OCI-LY3 (cell line): ENCODE measurements at regions not wholly inside any gene's neighbourhood (a gene's known extent, or its start where the extent isn't known, plus 50 kb on each side); places are given as distances from the start of the nearest gene placed in this dataset.

ENCODE experiments used
- EZH2phosphoT487 ChIP-seq: fragments of 200-600 bp; shearing (Covaris generic); IDR thresholded peaks from 2 replicates; pipeline ENCODE4 v1.6.1; 2018; ENCODE audit warnings: antibody characterized with exemption, mixed run types, low read depth
- TF ChIP-seq, protein P1 (sequence below): fragments of 200-600, 300-600 bp; sonication (generic); IDR thresholded peaks from 2 replicates; pipeline ENCODE4 v1.5.1; 2014; ENCODE audit warnings: antibody characterized with exemption, low read length, low read depth

DNA sequence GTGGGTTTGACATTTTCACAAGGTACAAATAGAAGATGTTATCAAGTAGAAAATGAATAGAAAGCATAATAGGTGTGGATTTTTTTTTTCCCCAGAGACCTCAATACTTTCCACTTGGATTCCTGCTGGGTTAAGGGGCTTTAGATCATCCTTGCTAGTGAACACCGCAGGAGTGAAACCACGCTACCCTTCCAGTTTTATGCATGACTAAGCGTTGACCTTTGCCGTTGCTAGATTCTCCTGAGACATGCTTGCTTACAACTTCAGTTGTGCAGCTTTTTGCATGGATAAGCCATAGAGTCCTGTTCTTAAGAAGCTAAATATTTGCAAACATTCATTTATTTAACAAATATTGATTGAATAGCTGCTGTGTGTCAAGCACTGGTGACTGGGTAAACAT lies 299.7 kb upstream of the LMCD1 start:
- TF ChIP-seq, protein P1, sequence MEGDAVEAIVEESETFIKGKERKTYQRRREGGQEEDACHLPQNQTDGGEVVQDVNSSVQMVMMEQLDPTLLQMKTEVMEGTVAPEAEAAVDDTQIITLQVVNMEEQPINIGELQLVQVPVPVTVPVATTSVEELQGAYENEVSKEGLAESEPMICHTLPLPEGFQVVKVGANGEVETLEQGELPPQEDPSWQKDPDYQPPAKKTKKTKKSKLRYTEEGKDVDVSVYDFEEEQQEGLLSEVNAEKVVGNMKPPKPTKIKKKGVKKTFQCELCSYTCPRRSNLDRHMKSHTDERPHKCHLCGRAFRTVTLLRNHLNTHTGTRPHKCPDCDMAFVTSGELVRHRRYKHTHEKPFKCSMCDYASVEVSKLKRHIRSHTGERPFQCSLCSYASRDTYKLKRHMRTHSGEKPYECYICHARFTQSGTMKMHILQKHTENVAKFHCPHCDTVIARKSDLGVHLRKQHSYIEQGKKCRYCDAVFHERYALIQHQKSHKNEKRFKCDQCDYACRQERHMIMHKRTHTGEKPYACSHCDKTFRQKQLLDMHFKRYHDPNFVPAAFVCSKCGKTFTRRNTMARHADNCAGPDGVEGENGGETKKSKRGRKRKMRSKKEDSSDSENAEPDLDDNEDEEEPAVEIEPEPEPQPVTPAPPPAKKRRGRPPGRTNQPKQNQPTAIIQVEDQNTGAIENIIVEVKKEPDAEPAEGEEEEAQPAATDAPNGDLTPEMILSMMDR: no peak
- TF ChIP-seq EZH2phosphoT487: no peak
